Mesothelial cell of epicardium (in vitro differentiated cells): ENCODE measurements at regions not wholly inside any gene's neighbourhood (a gene's known extent, or its start where the extent isn't known, plus 50 kb on each side); places are given as distances from the start of the nearest gene placed in this dataset.
"Not testable (repeated sequence)": the region's sequence is repeated elsewhere in the genome, so short reads cannot be mapped to it uniquely, and the experiment has no call there.

Source experiments
- DNase-seq, 2 experiments: peaks; one replicate each; pipeline ENCODE4 v3.0.0; 2021; ENCODE audit warnings: low spot score in 2 of 2; ENCODE audit not compliant: unreplicated experiment in 2 of 2
- H3K27ac Mint-ChIP-seq: 2 replicates; pipeline ENCODE4 v1.8.0; 2021; ENCODE audit warnings: mixed read lengths
- H3K27me3 Mint-ChIP-seq: 2 replicates; pipeline ENCODE4 v1.8.0; 2021; ENCODE audit warnings: low read depth, mixed read lengths
- H3K36me3 Mint-ChIP-seq: 2 replicates; pipeline ENCODE4 v1.8.0; 2021; ENCODE audit warnings: mixed read lengths
- H3K4me1 Mint-ChIP-seq: 2 replicates; pipeline ENCODE4 v1.8.0; 2021; ENCODE audit warnings: mixed read lengths
- H3K4me3 Mint-ChIP-seq: 2 replicates; pipeline ENCODE4 v1.8.0; 2021; ENCODE audit warnings: mild to moderate bottlenecking, moderate library complexity, mixed read lengths
- H3K9me3 Mint-ChIP-seq: 2 replicates; pipeline ENCODE4 v1.8.0; 2021; ENCODE audit warnings: mixed read lengths
- TF ChIP-seq, protein P1 (sequence below): fragments of 200-600 bp; sonication (generic); IDR thresholded peaks from one replicate; pipeline ENCODE4 v1.5.0; 2021; ENCODE audit warnings: antibody characterized with exemption; ENCODE audit not compliant: unreplicated experiment

DNA sequence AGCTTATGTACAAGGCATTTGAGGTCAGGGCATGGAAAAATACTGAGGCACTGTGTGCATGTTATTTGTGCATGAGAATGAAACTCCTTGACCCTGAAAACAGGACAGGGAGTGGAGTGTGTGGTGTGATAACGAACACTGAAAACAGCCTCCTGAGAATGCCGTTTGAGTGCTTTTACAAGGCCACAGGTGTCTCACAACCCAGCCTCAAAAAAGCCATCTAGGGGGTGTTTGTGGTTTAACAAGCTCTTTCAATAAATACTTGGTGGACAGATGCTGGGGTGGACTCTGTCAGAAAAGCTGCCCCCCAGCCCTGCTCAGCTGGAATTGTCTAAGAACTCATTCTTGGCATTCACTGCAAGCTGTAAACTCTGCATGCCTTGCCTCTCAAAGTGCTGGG lies 94.0 kb upstream of the SLC25A48 start:
- peaks cover 26% of the 10 kb centered on the region for H3K27me3 Mint-ChIP-seq
- TF ChIP-seq, protein P1, sequence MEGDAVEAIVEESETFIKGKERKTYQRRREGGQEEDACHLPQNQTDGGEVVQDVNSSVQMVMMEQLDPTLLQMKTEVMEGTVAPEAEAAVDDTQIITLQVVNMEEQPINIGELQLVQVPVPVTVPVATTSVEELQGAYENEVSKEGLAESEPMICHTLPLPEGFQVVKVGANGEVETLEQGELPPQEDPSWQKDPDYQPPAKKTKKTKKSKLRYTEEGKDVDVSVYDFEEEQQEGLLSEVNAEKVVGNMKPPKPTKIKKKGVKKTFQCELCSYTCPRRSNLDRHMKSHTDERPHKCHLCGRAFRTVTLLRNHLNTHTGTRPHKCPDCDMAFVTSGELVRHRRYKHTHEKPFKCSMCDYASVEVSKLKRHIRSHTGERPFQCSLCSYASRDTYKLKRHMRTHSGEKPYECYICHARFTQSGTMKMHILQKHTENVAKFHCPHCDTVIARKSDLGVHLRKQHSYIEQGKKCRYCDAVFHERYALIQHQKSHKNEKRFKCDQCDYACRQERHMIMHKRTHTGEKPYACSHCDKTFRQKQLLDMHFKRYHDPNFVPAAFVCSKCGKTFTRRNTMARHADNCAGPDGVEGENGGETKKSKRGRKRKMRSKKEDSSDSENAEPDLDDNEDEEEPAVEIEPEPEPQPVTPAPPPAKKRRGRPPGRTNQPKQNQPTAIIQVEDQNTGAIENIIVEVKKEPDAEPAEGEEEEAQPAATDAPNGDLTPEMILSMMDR: no peak
- no peak overlapping the region for H3K4me3 Mint-ChIP-seq
- peak in 1 of 2 experiments; percentile 36 for DNase-seq
- no peaks in the 10 kb centered on the region for H3K36me3 Mint-ChIP-seq
- H3K4me1 Mint-ChIP-seq: peaks cover 54% of the 10 kb centered on the region
- H3K27ac Mint-ChIP-seq: no peak overlapping the region
- H3K9me3 Mint-ChIP-seq: peaks cover under 1% of the 10 kb centered on the region

DNA sequence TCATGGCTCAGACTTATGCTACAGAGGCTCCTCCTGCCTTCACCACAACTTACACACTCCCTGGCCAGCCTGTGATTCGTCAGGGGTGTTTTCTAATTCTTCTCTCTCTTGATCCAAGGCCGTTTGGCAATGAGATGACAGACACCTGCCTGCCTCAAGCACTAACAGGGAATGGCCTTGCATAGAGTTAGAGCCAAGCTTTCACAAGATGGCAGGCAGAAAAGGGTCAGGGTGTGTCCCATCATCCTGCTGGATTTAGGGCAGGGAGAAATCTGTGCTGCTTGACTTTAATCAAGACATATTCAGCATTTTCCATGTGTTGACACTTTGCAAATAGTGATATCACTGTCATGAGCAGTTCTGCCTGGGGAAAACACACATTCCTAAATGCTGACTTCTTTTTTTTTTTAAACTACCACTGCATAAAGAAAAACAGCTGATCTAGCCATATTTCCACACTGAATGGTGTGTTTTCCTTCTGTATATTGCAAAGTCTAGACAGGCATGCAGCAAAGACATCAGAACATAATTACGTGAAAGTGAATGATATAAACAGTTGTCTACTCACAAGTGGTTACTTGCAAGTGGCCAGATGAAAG lies 95.0 kb upstream of the SLC25A48 start:
- Mint-ChIP-seq H3K27ac (peak overlapping the region; percentile 65), H3K36me3 (no peaks in the 10 kb centered on the region)
- DNase-seq: peak in 1 of 2 experiments; percentile 34

DNA sequence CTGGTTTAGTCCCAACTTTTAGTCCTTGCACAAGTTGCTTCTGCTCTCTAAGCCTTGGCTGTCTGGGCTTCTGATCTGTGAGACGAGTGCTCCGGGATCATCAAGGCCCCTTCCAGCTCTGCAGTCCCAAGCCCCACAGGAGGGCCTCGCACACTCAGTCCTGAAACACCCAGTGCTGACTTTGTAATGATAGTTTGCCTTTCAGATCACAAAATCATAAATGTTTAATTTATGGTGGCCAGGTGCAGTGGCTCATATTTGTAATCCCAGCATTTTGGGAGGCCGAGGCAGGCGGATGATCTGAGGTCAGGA lies 95.9 kb upstream of the SLC25A48 start:
- no peaks in the 10 kb centered on the region for H3K36me3 Mint-ChIP-seq
- DNase-seq: no peak
- peaks cover 48% of the 10 kb centered on the region for H3K4me1 Mint-ChIP-seq
- no peak overlapping the region for H3K27ac Mint-ChIP-seq
- no peaks in the 10 kb centered on the region for H3K9me3 Mint-ChIP-seq
- no peak overlapping the region for H3K4me3 Mint-ChIP-seq
- H3K27me3 Mint-ChIP-seq: peaks cover 29% of the 10 kb centered on the region
- TF ChIP-seq, protein P1: no peak

More for the DNA sequence above, 95.0 kb upstream of the SLC25A48 start:
- Mint-ChIP-seq H3K9me3 (no peaks in the 10 kb centered on the region), H3K27me3 (peaks cover 29% of the 10 kb centered on the region), H3K4me3 (no peak overlapping the region), H3K4me1 (peaks cover 58% of the 10 kb centered on the region)
- TF ChIP-seq, protein P1: no peak

DNA sequence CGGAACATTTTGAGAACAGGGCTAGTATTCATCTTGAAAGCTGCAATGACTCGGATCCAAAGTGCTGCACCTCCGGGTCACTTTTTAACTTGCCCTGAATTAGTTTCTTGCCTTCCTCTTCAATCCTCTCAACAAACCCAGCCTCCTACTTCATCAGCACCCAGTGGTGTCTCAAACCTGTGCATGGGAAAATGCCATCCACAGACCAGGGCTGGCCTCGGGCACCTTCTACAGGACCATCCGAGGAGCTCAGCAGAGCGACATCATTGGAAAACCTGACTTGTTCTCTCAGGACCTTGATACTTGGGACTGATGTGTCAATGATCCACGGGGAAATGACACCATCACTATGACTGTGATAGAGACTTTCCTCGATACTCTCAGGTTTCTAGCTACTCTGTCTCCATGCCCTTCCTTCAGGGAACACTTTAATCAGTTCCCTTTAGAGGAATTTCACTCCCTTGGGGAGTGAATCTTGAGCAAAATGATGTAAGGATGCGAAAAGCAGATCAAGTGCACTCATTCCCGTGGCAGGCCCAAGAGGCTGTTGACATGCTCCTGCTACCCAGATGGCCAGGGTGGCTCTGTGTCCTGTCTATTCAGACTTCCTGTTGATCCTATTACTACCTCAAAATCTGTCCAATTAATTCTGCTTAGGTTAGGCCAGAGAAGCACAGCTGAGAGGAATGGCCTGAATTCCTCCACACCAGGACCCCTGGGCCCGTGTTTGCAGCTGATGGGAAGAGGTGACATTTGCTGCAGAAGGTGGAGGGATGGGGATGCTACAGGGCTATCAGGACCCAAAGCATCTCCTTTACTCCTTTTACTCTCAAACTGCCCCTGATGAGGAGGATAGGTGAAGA lies 96.5 kb upstream of the SLC25A48 start:
- no peak overlapping the region for H3K4me3 Mint-ChIP-seq
- H3K4me1 Mint-ChIP-seq: peaks cover 44% of the 10 kb centered on the region
- DNase-seq: peak in 1 of 2 experiments; percentile 21
- TF ChIP-seq, protein P1: no peak
- no peaks in the 10 kb centered on the region for H3K9me3 Mint-ChIP-seq
- H3K27ac Mint-ChIP-seq: no peak overlapping the region
- H3K36me3 Mint-ChIP-seq: no peaks in the 10 kb centered on the region
- peaks cover 29% of the 10 kb centered on the region for H3K27me3 Mint-ChIP-seq

DNA sequence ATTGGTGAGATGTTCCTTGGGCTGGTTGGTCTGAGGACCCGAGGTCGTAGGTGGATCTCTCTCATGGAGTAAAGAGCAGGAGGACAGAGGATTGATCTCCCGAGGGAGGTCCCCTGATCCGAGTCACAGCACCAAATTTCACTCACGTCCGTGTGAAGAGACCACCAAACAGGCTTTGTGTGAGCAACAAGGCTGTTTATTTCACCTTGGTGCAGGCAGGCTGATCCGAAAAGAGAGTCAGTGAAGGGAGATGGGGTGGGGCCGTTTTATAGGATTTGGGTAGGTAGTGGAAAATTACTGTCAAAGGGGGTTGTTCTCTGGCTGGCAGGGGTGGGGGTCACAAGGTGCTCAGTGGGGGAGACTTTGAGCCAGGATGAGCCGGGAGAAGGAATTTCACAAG lies 97.5 kb upstream of the SLC25A48 start:
- Mint-ChIP-seq H3K27me3 (peaks cover 29% of the 10 kb centered on the region), H3K4me1 (peaks cover 41% of the 10 kb centered on the region)
- not testable (repeated sequence) for H3K9me3 Mint-ChIP-seq, H3K4me3 Mint-ChIP-seq, H3K36me3 Mint-ChIP-seq, DNase-seq, H3K27ac Mint-ChIP-seq

DNA sequence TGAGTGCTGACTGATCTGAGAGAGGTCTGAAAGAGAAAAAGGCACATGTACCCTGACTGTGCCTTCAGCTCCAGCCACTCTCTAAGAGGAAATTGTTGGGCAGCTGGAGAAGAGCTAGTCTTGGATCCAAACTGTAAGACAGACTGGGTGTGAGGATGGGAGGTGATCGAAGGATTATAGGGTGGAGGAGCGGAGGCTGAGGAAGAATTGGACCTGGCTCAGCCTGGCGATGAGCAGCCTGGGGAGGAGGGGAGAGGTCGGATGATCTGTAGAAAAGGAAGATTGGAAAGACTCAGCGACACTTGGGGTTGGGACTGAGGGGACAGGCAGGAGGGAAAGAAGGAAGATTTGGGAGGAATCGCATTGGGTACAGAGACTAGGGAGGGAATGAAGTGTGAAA lies 98.6 kb upstream of the SLC25A48 start:
- TF ChIP-seq, protein P1: no peak
- H3K4me1 Mint-ChIP-seq: peaks cover 39% of the 10 kb centered on the region
- H3K27me3 Mint-ChIP-seq: peaks cover 29% of the 10 kb centered on the region
- DNase-seq: peak in 1 of 2 experiments; percentile 25
- no peaks in the 10 kb centered on the region for H3K36me3 Mint-ChIP-seq
- H3K4me3 Mint-ChIP-seq: no peak overlapping the region
- no peaks in the 10 kb centered on the region for H3K9me3 Mint-ChIP-seq
- H3K27ac Mint-ChIP-seq: no peak overlapping the region

DNA sequence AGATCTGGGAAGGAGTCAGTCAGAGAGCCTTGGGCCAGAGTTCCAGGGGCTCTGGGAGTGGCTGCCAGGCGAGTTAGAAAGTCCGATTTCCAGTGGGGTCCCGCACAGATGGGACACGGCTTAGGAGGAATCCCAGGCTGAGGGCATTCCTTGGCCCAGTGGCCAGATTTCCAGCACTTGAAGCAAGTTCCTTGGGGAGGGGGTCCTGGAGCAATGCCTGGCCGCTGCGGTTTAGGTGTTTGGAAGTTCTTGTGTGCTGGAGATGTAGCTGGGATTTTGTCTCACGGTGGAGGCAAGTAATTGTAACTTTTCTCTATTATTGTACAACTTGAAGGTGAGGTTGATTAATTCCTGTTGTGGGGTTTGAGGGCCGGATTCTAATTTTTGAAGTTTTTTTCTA lies 99.5 kb upstream of the SLC25A48 start:
- H3K27me3 Mint-ChIP-seq: peaks cover 29% of the 10 kb centered on the region
- H3K4me1 Mint-ChIP-seq: peaks cover 30% of the 10 kb centered on the region
- peak in 1 of 2 experiments; percentile 29 for DNase-seq
- not testable (repeated sequence) for H3K27ac Mint-ChIP-seq, H3K9me3 Mint-ChIP-seq, H3K36me3 Mint-ChIP-seq, H3K4me3 Mint-ChIP-seq

DNA sequence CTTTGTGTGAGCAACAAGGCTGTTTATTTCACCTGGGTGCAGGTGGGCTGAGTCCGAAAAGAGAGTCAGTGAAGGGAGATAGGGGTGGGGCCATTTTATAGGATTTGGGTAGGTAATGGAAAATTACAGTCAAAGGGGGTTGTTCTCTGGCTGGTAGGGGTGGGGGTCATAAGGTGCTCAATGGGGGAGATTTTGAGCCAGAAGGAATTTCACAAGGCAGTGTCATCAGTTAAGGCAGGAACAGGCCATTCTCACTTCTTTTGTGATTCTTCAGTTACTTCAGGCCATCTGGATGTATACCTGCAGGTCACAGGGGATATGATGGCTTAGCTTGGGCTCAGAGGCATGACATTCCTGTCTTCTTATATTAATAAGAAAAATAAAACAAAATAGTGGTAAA lies 103.4 kb upstream of the SLC25A48 start:
- peaks cover 25% of the 10 kb centered on the region for H3K4me1 Mint-ChIP-seq
- H3K36me3 Mint-ChIP-seq, H3K27me3 Mint-ChIP-seq, H3K27ac Mint-ChIP-seq, DNase-seq, H3K4me3 Mint-ChIP-seq, H3K9me3 Mint-ChIP-seq: not testable (repeated sequence)

DNA sequence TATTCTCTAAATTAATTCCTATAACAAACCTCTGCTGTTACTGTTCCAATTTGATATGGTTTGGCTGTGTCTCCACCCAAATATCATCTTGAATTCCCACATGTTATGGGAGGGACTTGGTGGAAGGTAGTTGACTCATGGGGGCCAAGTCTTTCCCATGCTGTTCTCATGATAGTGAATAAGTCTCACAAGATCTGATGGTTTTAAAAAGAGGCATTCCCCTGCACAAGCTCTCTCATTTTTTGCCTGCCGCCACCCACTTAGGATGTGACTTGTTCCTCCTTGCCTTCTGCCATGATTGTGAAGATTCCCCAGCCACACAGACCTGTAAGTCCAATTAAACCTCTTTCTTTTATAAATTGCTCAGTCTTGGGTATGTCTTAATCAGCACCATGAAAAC lies 104.3 kb upstream of the SLC25A48 start:
- not testable (repeated sequence) for H3K27me3 Mint-ChIP-seq, DNase-seq, H3K27ac Mint-ChIP-seq, H3K4me3 Mint-ChIP-seq, H3K36me3 Mint-ChIP-seq, H3K9me3 Mint-ChIP-seq
- H3K4me1 Mint-ChIP-seq: peaks cover 19% of the 10 kb centered on the region
